DMS 273 treated with DMSO at 0.1 percent for 48 hours (cell line): ENCODE measurements at regions not wholly inside any gene's neighbourhood (a gene's known extent, or its start where the extent isn't known, plus 50 kb on each side); places are given as distances from the start of the nearest gene placed in this dataset.

ENCODE experiments used
- DNase-seq: peaks from one replicate; lab custom pipeline; 2025; lab: John Stamatoyannopoulos, UW

GRCh38 chr20:52864916-52865605 lies 107.1 kb upstream of the TSHZ2 start:
- no peak for DNase-seq

GRCh38 chr20:52859156-52859876 lies 112.8 kb upstream of the TSHZ2 start:
- no peak for DNase-seq

- DNase-seq = no peak
Observed at GRCh38 chr20:52852714-52853113, 119.4 kb upstream of the TSHZ2 start.

GRCh38 chr20:52847731-52848359 lies 124.3 kb upstream of the TSHZ2 start:
- DNase-seq = no peak

- no peak for DNase-seq
Observed at GRCh38 chr20:52847029-52847660, 125.0 kb upstream of the TSHZ2 start.

- no peak for DNase-seq
Observed at GRCh38 chr20:52845044-52845443, 127.1 kb upstream of the TSHZ2 start.

GRCh38 chr20:52843425-52843824 lies 128.7 kb upstream of the TSHZ2 start:
- DNase-seq = no peak

- DNase-seq = no peak
Observed at GRCh38 chr20:52841003-52841402, 131.2 kb upstream of the TSHZ2 start.

GRCh38 chr20:52840041-52840440 lies 132.1 kb upstream of the TSHZ2 start:
- DNase-seq = no peak

GRCh38 chr20:52838510-52839241 lies 133.5 kb upstream of the TSHZ2 start:
- DNase-seq = no peak

- no peak for DNase-seq
Observed at GRCh38 chr20:52837378-52837777, 134.8 kb upstream of the TSHZ2 start.

GRCh38 chr20:52833901-52834300 lies 138.3 kb upstream of the TSHZ2 start:
- DNase-seq = no peak

GRCh38 chr20:52832151-52832774 lies 139.9 kb upstream of the TSHZ2 start:
- DNase-seq = no peak

GRCh38 chr20:52830598-52830997 lies 141.6 kb upstream of the TSHZ2 start:
- no peak for DNase-seq

- no peak for DNase-seq
Observed at GRCh38 chr20:52829111-52829510, 143.0 kb upstream of the TSHZ2 start.

- DNase-seq = no peak
Observed at GRCh38 chr20:52828199-52828598, 144.0 kb upstream of the TSHZ2 start.

- no peak for DNase-seq
Observed at GRCh38 chr20:52826722-52827121, 145.4 kb upstream of the TSHZ2 start.

- no peak for DNase-seq
Observed at GRCh38 chr20:52826321-52826720, 145.8 kb upstream of the TSHZ2 start.

- DNase-seq = no peak
Observed at GRCh38 chr20:52824494-52825216, 147.5 kb upstream of the TSHZ2 start.

GRCh38 chr20:52823303-52823702 lies 148.9 kb upstream of the TSHZ2 start:
- DNase-seq = no peak
